GM21619 (cell line): ENCODE measurements at regions not wholly inside any gene's neighbourhood (a gene's known extent, or its start where the extent isn't known, plus 50 kb on each side); places are given as distances from the start of the nearest gene placed in this dataset.
"Not testable (repeated sequence)": the region's sequence is repeated elsewhere in the genome, so short reads cannot be mapped to it uniquely, and the experiment has no call there.

Experiments used
- ATAC-seq: cut with Tn5 transposase; IDR thresholded peaks from one replicate; pipeline ENCODE4 v1.9.1; 2021; ENCODE audit not compliant: unreplicated experiment

GRCh38 chr3:194860725-194861124, 175.0 kb downstream of the FAM43A start:
- ATAC-seq = no peak

GRCh38 chr3:194861375-194861774, 175.7 kb downstream of the FAM43A start:
- ATAC-seq = no peak

- no peak for ATAC-seq
These were observed 179.4 kb downstream of the FAM43A start for GRCh38 chr3:194865061-194865460.

GRCh38 chr3:194865615-194866014, 179.9 kb downstream of the FAM43A start:
- no peak for ATAC-seq

GRCh38 chr3:194866236-194866635, 180.6 kb downstream of the FAM43A start:
- no peak for ATAC-seq

- ATAC-seq = no peak
These were observed 181.7 kb downstream of the FAM43A start for GRCh38 chr3:194867270-194867983.

- ATAC-seq = no peak
These were observed 183.1 kb downstream of the FAM43A start for GRCh38 chr3:194868831-194869230.

- no peak for ATAC-seq
These were observed 183.9 kb downstream of the FAM43A start for GRCh38 chr3:194869482-194870169.

GRCh38 chr3:194870394-194871110, 184.9 kb downstream of the FAM43A start:
- no peak for ATAC-seq

GRCh38 chr3:194871143-194871863, 185.6 kb downstream of the FAM43A start:
- no peak for ATAC-seq

- ATAC-seq = no peak
These were observed 186.4 kb downstream of the FAM43A start for GRCh38 chr3:194871864-194872668.

- ATAC-seq = no peak
These were observed 186.9 kb downstream of the FAM43A start for GRCh38 chr3:194872669-194872977.

- ATAC-seq = not testable (repeated sequence)
These were observed 187.8 kb downstream of the FAM43A start for GRCh38 chr3:194873474-194873873.

GRCh38 chr3:194874206-194874605, 188.5 kb downstream of the FAM43A start:
- no peak for ATAC-seq

GRCh38 chr3:194874783-194875182, 189.1 kb downstream of the FAM43A start:
- no peak for ATAC-seq

GRCh38 chr3:194875581-194876402, 190.1 kb downstream of the FAM43A start:
- ATAC-seq = no peak

GRCh38 chr3:194876403-194877095, 190.9 kb downstream of the FAM43A start:
- no peak for ATAC-seq

GRCh38 chr3:194877291-194878119, 191.8 kb downstream of the FAM43A start:
- no peak for ATAC-seq
